Ishikawa (cell line): ENCODE measurements at regions not wholly inside any gene's neighbourhood (a gene's known extent, or its start where the extent isn't known, plus 50 kb on each side); places are given as distances from the start of the nearest gene placed in this dataset.
A peak's percentile ranks its signal among the peaks of the same experiment; 100 is the strongest.

ENCODE experiments used
- CEBPB ChIP-seq: IDR thresholded peaks from 2 replicates; pipeline ENCODE4 v1.6.1; 2012
- CREB1 ChIP-seq: IDR thresholded peaks from 2 replicates; pipeline ENCODE4 v1.6.1; 2012; ENCODE audit warnings: low read depth
- EGR1 ChIP-seq: IDR thresholded peaks from 2 replicates; pipeline ENCODE4 v1.6.1; 2012
- EP300 ChIP-seq: IDR thresholded peaks from 2 replicates; pipeline ENCODE4 v1.6.1; 2012; ENCODE audit warnings: borderline replicate concordance
- FOXM1 ChIP-seq: IDR thresholded peaks from 2 replicates; pipeline ENCODE4 v1.6.1; 2012; ENCODE audit warnings: low read depth, borderline replicate concordance
- MAX ChIP-seq: IDR thresholded peaks from 2 replicates; pipeline ENCODE4 v1.6.1; 2012
- NFIC ChIP-seq: IDR thresholded peaks from 2 replicates; pipeline ENCODE4 v1.6.1; 2012
- RAD21 ChIP-seq: IDR thresholded peaks from 2 replicates; pipeline ENCODE4 v1.6.1; 2012; ENCODE audit warnings: low read depth
- REST ChIP-seq: IDR thresholded peaks from 2 replicates; pipeline ENCODE4 v1.6.1; 2012; ENCODE audit warnings: low read depth, mild to moderate bottlenecking
- TAF1 ChIP-seq: IDR thresholded peaks from 2 replicates; pipeline ENCODE4 v1.6.1; 2012; ENCODE audit warnings: low read depth, mild to moderate bottlenecking
- TCF12 ChIP-seq: IDR thresholded peaks from 2 replicates; pipeline ENCODE4 v1.6.1; 2012; ENCODE audit warnings: low read depth
- TEAD4 ChIP-seq: IDR thresholded peaks from 2 replicates; pipeline ENCODE4 v1.6.1; 2012
- USF1 ChIP-seq: IDR thresholded peaks from 2 replicates; pipeline ENCODE4 v1.6.1; 2012
- YY1 ChIP-seq: IDR thresholded peaks from 2 replicates; pipeline ENCODE4 v1.6.1; 2012; ENCODE audit warnings: low read depth
- ZBTB7A ChIP-seq: IDR thresholded peaks from 2 replicates; pipeline ENCODE4 v1.6.1; 2012; ENCODE audit warnings: low read depth

GRCh38 chr2:88810017-88810416 lies 118.5 kb downstream of the RPIA start:
- TF ChIP-seq TEAD4 (no peak), CREB1 (no peak), RAD21 (no peak), EP300 (no peak)

- TF ChIP-seq NFIC: no peak
- no peak for TF ChIP-seq YY1
- TF ChIP-seq ZBTB7A: no peak
- TF ChIP-seq CREB1: no peak
- no peak for TF ChIP-seq EP300
- no peak for TF ChIP-seq TCF12
- no peak for TF ChIP-seq RAD21
Observed at GRCh38 chr2:88810488-88810887, 119.0 kb downstream of the RPIA start.

GRCh38 chr2:88811233-88811632 lies 119.8 kb downstream of the RPIA start:
- TF ChIP-seq ZBTB7A (no peak), RAD21 (no peak), YY1 (no peak), USF1 (no peak), NFIC (no peak), CEBPB (no peak), TAF1 (no peak), TEAD4 (no peak), FOXM1 (no peak), EP300 (no peak)

GRCh38 chr2:88811681-88812080 lies 120.2 kb downstream of the RPIA start:
- TF ChIP-seq TCF12 (no peak), RAD21 (no peak), CREB1 (no peak), CEBPB (no peak), YY1 (no peak), EGR1 (no peak), MAX (no peak), ZBTB7A (no peak), USF1 (no peak), TAF1 (no peak), FOXM1 (no peak), REST (no peak)

GRCh38 chr2:88813612-88814011 lies 122.1 kb downstream of the RPIA start:
- TF ChIP-seq EGR1 (no peak), RAD21 (peak; percentile 6; the same call in 1 of the 2 replicates)

- TF ChIP-seq CREB1 (no peak), FOXM1 (no peak), USF1 (no peak), RAD21 (no peak), TCF12 (no peak), EP300 (no peak), ZBTB7A (no peak), CEBPB (no peak), REST (no peak)
Observed at GRCh38 chr2:88815282-88815681, 123.8 kb downstream of the RPIA start.

- TF ChIP-seq MAX (no peak), EGR1 (no peak), TAF1 (no peak), EP300 (no peak), NFIC (no peak), FOXM1 (no peak), USF1 (no peak), CEBPB (no peak), YY1 (no peak), TCF12 (no peak), REST (no peak)
Observed at GRCh38 chr2:88815697-88816096, 124.2 kb downstream of the RPIA start.
